Left hindlimb (tissue), 1 donor: ENCODE measurements at regions not wholly inside any gene's neighbourhood (a gene's known extent, or its start where the extent isn't known, plus 50 kb on each side); places are given as distances from the start of the nearest gene placed in this dataset.
"Not testable (repeated sequence)": the region's sequence is repeated elsewhere in the genome, so short reads cannot be mapped to it uniquely, and the experiment has no call there.

Experiments
- DNase-seq: peaks from one replicate; pipeline ENCODE4 v3.0.0-alpha.2; 2018

GRCh38 chr5:120817044-120817985 is 353.2 kb downstream of the PRR16 start:
- no peak for DNase-seq

- no peak for DNase-seq
Observed at GRCh38 chr5:120818128-120818527, 354.0 kb downstream of the PRR16 start.

- no peak for DNase-seq
Observed at GRCh38 chr5:120823328-120823727, 359.2 kb downstream of the PRR16 start.

- not testable (repeated sequence) for DNase-seq
Observed at GRCh38 chr5:120831646-120832045, 367.5 kb downstream of the PRR16 start.

GRCh38 chr5:120841830-120842229 is 377.7 kb downstream of the PRR16 start:
- DNase-seq = no peak

- no peak for DNase-seq
Observed at GRCh38 chr5:120843390-120843980, 379.4 kb downstream of the PRR16 start.

GRCh38 chr5:120848883-120849282 is 384.8 kb downstream of the PRR16 start:
- no peak for DNase-seq

- DNase-seq = no peak
Observed at GRCh38 chr5:120852222-120852860, 388.2 kb downstream of the PRR16 start.

GRCh38 chr5:120866997-120867396 is 402.9 kb downstream of the PRR16 start:
- no peak for DNase-seq

- DNase-seq = no peak
Observed at GRCh38 chr5:120869831-120870230, 405.7 kb downstream of the PRR16 start.

- DNase-seq = no peak
Observed at GRCh38 chr5:120872297-120872696, 408.2 kb downstream of the PRR16 start.

GRCh38 chr5:120873083-120873482 is 409.0 kb downstream of the PRR16 start:
- DNase-seq = no peak

- DNase-seq = no peak
Observed at GRCh38 chr5:120874081-120874862, 410.2 kb downstream of the PRR16 start.

- DNase-seq = no peak
Observed at GRCh38 chr5:120882038-120882775, 418.1 kb downstream of the PRR16 start.

GRCh38 chr5:120886351-120886860 is 422.3 kb downstream of the PRR16 start:
- no peak for DNase-seq

GRCh38 chr5:120895660-120896059 is 431.6 kb downstream of the PRR16 start:
- no peak for DNase-seq

GRCh38 chr5:120901199-120901598 is 437.1 kb downstream of the PRR16 start:
- no peak for DNase-seq

GRCh38 chr5:120907953-120908352 is 443.9 kb downstream of the PRR16 start:
- DNase-seq = no peak

- DNase-seq = no peak
Observed at GRCh38 chr5:120910629-120911028, 446.5 kb downstream of the PRR16 start.

- no peak for DNase-seq
Observed at GRCh38 chr5:120913396-120913795, 449.3 kb downstream of the PRR16 start.

- no peak for DNase-seq
Observed at GRCh38 chr5:120917214-120917758, 453.2 kb downstream of the PRR16 start.

- DNase-seq = no peak
Observed at GRCh38 chr5:120919017-120919416, 454.9 kb downstream of the PRR16 start.
